ENCODE measurements at regions not wholly inside any gene's neighbourhood (a gene's known extent, or its start where the extent isn't known, plus 50 kb on each side); places are given as distances from the start of the nearest gene placed in this dataset.

DNA sequence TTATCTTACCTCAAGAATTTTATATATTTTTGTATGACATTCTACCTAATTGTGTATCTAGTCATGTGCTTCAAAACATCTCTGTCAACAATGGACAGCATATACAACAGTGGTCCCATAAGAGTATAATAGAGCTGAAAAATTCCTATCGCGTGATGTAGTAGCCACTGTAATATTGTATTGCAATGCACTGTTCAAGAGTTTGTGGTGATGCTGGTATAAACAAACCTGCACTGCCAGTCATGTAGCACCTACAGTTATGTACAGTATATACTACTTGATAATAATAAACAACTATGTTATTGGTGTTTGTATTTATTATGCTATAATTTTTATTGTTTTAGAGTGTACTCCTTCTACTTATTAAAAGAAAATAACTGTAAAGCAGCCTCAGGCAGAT is 672.7 kb downstream of the CD109 start:
- TF ChIP-seq, protein P1, sequence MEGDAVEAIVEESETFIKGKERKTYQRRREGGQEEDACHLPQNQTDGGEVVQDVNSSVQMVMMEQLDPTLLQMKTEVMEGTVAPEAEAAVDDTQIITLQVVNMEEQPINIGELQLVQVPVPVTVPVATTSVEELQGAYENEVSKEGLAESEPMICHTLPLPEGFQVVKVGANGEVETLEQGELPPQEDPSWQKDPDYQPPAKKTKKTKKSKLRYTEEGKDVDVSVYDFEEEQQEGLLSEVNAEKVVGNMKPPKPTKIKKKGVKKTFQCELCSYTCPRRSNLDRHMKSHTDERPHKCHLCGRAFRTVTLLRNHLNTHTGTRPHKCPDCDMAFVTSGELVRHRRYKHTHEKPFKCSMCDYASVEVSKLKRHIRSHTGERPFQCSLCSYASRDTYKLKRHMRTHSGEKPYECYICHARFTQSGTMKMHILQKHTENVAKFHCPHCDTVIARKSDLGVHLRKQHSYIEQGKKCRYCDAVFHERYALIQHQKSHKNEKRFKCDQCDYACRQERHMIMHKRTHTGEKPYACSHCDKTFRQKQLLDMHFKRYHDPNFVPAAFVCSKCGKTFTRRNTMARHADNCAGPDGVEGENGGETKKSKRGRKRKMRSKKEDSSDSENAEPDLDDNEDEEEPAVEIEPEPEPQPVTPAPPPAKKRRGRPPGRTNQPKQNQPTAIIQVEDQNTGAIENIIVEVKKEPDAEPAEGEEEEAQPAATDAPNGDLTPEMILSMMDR (IDR thresholded peaks at IDR 0.05), result no peak
- TF ChIP-seq POLR2A (IDR thresholded peaks at IDR 0.05) (no peak), POLR2AphosphoS5 (IDR thresholded peaks at IDR 0.05; ENCODE audit: insufficient read depth in 1 of 2, low read depth in 1 of 2) (no peak)

Measured in vagina (tissue), 2 donors.